A549 (cell line): ENCODE measurements at regions not wholly inside any gene's neighbourhood (a gene's known extent, or its start where the extent isn't known, plus 50 kb on each side); places are given as distances from the start of the nearest gene placed in this dataset.

Experiments used
- ATAC-seq, 2 experiments: fragments of 200-7000 bp in 1 of 2; fragments of >200 bp in 1 of 2; cut with Nextera tagmentation in 1 of 2; cut with Tn5 transposase in 1 of 2; 3 replicates each; pipeline versions ENCODE4 v1.8.0 to v1.9.1; 2018 to 2020; ENCODE audit warnings: mild to moderate bottlenecking in 1 of 2, moderate library complexity in 1 of 2
- CTCF ChIA-PET: fragments of 300-600 bp; sonication (Branson Sonifier 250); formaldehyde crosslinking; extraction: SDS; loops from one replicate; lab custom pipeline; 2021; ENCODE audit warnings: antibody characterized with exemption, inconsistent platforms; lab: Yijun Ruan, JAX
- POLR2A ChIA-PET: fragments of 350-600 bp; formaldehyde crosslinking; extraction: SDS; loops from one replicate; lab custom pipeline; 2021; ENCODE audit warnings: antibody characterized with exemption, inconsistent platforms; lab: Yijun Ruan, JAX
- DNase-seq, 2 experiments: peaks; one replicate each; pipeline versions ENCODE4 v3.0.0 to v3.0.0-alpha.2; 2011 to 2016; ENCODE audit warnings: low read depth in 1 of 2, low spot score in 1 of 2
- FAIRE-seq: peaks from 2 replicates; lab custom pipeline; 2011; peaks lifted over from hg19 to GRCh38; lab: Jason Lieb, UNC
- H3K27ac ChIP-seq, 2 experiments: fragments of >200 bp; sonication (Bioruptor Twin); formaldehyde crosslinking; 3 replicates each; pipeline ENCODE4 v1.5.1; 2016 to 2017
- H3K4me1 ChIP-seq: fragments of >200 bp; sonication (Bioruptor Twin); formaldehyde crosslinking; 3 replicates; pipeline ENCODE4 v1.6.1; 2016
- H3K4me2 ChIP-seq: fragments of >200 bp; sonication (Bioruptor Twin); formaldehyde crosslinking; 3 replicates; pipeline ENCODE4 v1.6.1; 2016
- H3K4me3 ChIP-seq: fragments of >200 bp; sonication (Bioruptor Twin); formaldehyde crosslinking; 3 replicates; pipeline ENCODE4 v1.5.1; 2016
- H3K9me3 ChIP-seq: fragments of >200 bp; sonication (Bioruptor Twin); formaldehyde crosslinking; 3 replicates; pipeline ENCODE4 v1.6.1; 2016
- BCL3 ChIP-seq: fragments of >200 bp; sonication (Bioruptor Twin); formaldehyde crosslinking; IDR thresholded peaks from 3 replicates; pipeline ENCODE4 v1.6.1; 2016
- CHD2 ChIP-seq: fragments of 150-350 bp; IDR thresholded peaks from 2 replicates; pipeline ENCODE4 v1.6.1; 2014; ENCODE audit warnings: low read length; ENCODE audit not compliant: partially characterized antibody
- EP300 ChIP-seq, 2 experiments: fragments of >200 bp; sonication (Bioruptor Twin); formaldehyde crosslinking; IDR thresholded peaks; 2 replicates in 1 of 2; 3 replicates in 1 of 2; pipeline ENCODE4 v1.6.1; 2016 to 2017
- FOSL2 ChIP-seq, 2 experiments: fragments of 450-650 bp in 1 of 2; fragments of >200 bp in 1 of 2; sonication (Bioruptor Twin) in 1 of 2; formaldehyde crosslinking; IDR thresholded peaks; 2 replicates each; pipeline versions ENCODE4 v1.5.0 to v1.6.1; 2016 to 2020; ENCODE audit warnings: mild to moderate bottlenecking in 1 of 2, moderate library complexity in 1 of 2
- FOXS1 ChIP-seq: fragments of 250-450 bp; sonication (Bioruptor Pico); IDR thresholded peaks from 2 replicates; pipeline ENCODE4 v1.5.0; 2020; ENCODE audit warnings: mild to moderate bottlenecking, moderate library complexity
- HOXA7 ChIP-seq: fragments of 250-450 bp; sonication (Bioruptor Pico); IDR thresholded peaks from 2 replicates; pipeline ENCODE4 v1.5.0; 2020; ENCODE audit warnings: mild to moderate bottlenecking, moderate library complexity
- HOXB13 ChIP-seq: fragments of 250-450 bp; sonication (Bioruptor Pico); IDR thresholded peaks from 2 replicates; pipeline ENCODE4 v1.5.0; 2020; ENCODE audit warnings: low read depth, mild to moderate bottlenecking, moderate library complexity
- JUN ChIP-seq, 2 experiments: fragments of >200 bp; sonication (Bioruptor Twin); formaldehyde crosslinking; IDR thresholded peaks; 2 replicates in 1 of 2; 3 replicates in 1 of 2; pipeline ENCODE4 v1.6.1; 2016 to 2017
- MAFK ChIP-seq: fragments of 450-650 bp; IDR thresholded peaks from 2 replicates; pipeline ENCODE4 v1.6.1; 2014; ENCODE audit not compliant: partially characterized antibody
- MAX ChIP-seq: IDR thresholded peaks from 2 replicates; pipeline ENCODE4 v1.6.1; 2012
- MAZ ChIP-seq: fragments of 150-350 bp; IDR thresholded peaks from 2 replicates; pipeline ENCODE4 v1.6.1; 2014; ENCODE audit warnings: antibody characterized with exemption, low read depth, low read length, borderline replicate concordance
- MYC ChIP-seq: IDR thresholded peaks from 2 replicates; pipeline ENCODE4 v1.6.1; 2012; ENCODE audit warnings: mild to moderate bottlenecking, inconsistent platforms, low read length, improper control_type of control experiment, borderline replicate concordance
- PBX3 ChIP-seq: IDR thresholded peaks from 2 replicates; pipeline ENCODE4 v1.6.1; 2012
- PHF8 ChIP-seq: fragments of 200-600 bp; sonication (generic); IDR thresholded peaks from 2 replicates; pipeline ENCODE4 v1.6.1; 2016; ENCODE audit warnings: low read depth, mild to moderate bottlenecking, antibody characterized with exemption, moderate library complexity, borderline replicate concordance
- POLR2AphosphoS2 ChIP-seq: conservative IDR thresholded peaks from 2 replicates; pipeline ENCODE4 v1.6.1; 2012; ENCODE audit warnings: low read length, improper control_type of control experiment, inconsistent platforms
- RAD21 ChIP-seq, 2 experiments: fragments of >200 bp in 1 of 2; sonication (Bioruptor Twin) in 1 of 2; formaldehyde crosslinking in 1 of 2; IDR thresholded peaks in 1 of 2; conservative IDR thresholded peaks in 1 of 2; 2 replicates in 1 of 2; 3 replicates in 1 of 2; pipeline ENCODE4 v1.6.1; 2012 to 2018; ENCODE audit warnings: inconsistent platforms in 1 of 2
- REST ChIP-seq: fragments of 200-600 bp; sonication (generic); IDR thresholded peaks from 2 replicates; pipeline ENCODE4 v1.6.1; 2016; ENCODE audit warnings: antibody characterized with exemption, mild to moderate bottlenecking, moderate library complexity
- RNF2 ChIP-seq: fragments of 200-600 bp; sonication (generic); IDR thresholded peaks from 2 replicates; pipeline ENCODE4 v1.6.1; 2016; ENCODE audit warnings: low read depth, mild to moderate bottlenecking, antibody characterized with exemption, moderate library complexity, borderline replicate concordance
- TFCP2L1 ChIP-seq: fragments of 250-450 bp; sonication (Bioruptor Pico); IDR thresholded peaks from 2 replicates; pipeline ENCODE4 v1.5.0; 2021; ENCODE audit warnings: mild to moderate bottlenecking
- TP53 ChIP-seq: fragments of 250-450 bp; sonication (Bioruptor Pico); IDR thresholded peaks from 2 replicates; pipeline ENCODE4 v1.5.0; 2021; ENCODE audit warnings: mild to moderate bottlenecking, moderate library complexity
- USF2 ChIP-seq: fragments of 450-650 bp; IDR thresholded peaks from 2 replicates; pipeline ENCODE4 v1.6.1; 2014; ENCODE audit warnings: antibody characterized with exemption
- ZC3H11A ChIP-seq: fragments of 450-650 bp; IDR thresholded peaks from 2 replicates; pipeline ENCODE4 v1.6.1; 2014; ENCODE audit warnings: antibody characterized with exemption, mild to moderate bottlenecking
- ZNF302 ChIP-seq: fragments of 250-450 bp; sonication (Bioruptor Pico); IDR thresholded peaks from 2 replicates; pipeline ENCODE4 v1.9.0; 2021; ENCODE audit warnings: inconsistent platforms, mild to moderate bottlenecking, moderate library complexity
- WGBS: methylation state at CpG from one replicate; pipeline ENCODE4 v1.1.6; 2017; ENCODE audit errors: missing lambda C conversion rate; 5-methylcytosine and 5-hydroxymethylcytosine counted together

- TF ChIP-seq BCL3, result no peak
- TF ChIP-seq ZNF302, result no peak
- TF ChIP-seq MAFK, result no peak
- TF ChIP-seq PBX3, result no peak
- no peak for TF ChIP-seq TFCP2L1
- no peak for TF ChIP-seq REST
- no peak for TF ChIP-seq MAX
- no peak for TF ChIP-seq USF2
- no peak for TF ChIP-seq MAZ
- no peak for TF ChIP-seq FOXS1 (CRISPR knock-in tag)
- no peak for TF ChIP-seq JUN (IDR thresholded peaks at IDR 0.05)
- TF ChIP-seq POLR2AphosphoS2, result no peak
- TF ChIP-seq HOXB13 (CRISPR knock-in tag), result no peak
- no peak for TF ChIP-seq CHD2
- ATAC-seq (no peak), FAIRE-seq (no peak), DNase-seq (no peak)
- H3K9me3 ChIP-seq, result no peaks in the 10 kb centered on the region
- peak overlapping the region in 1 of 2 experiments; percentile 56; a peak in 3 of 6 replicates for H3K27ac ChIP-seq
- WGBS, result 83% methylated on average over 1 of the region's 1 CpG
- ChIA-PET POLR2A (no interaction called here), CTCF (interaction anchor here (1.5 kb wide), 1 partner anchor 37 kb away, joined by 7 read pairs; no protein-coding TSS in a partner anchor)
- H3K4me2 ChIP-seq, result no peak overlapping the region
- H3K4me1 ChIP-seq, result peaks cover 23% of the 10 kb centered on the region
- H3K4me3 ChIP-seq, result no peak overlapping the region
These were observed 86.9 kb upstream of the TSPAN2 start for GRCh38 chr1:115176189-115176588.

GRCh38 chr1:115175596-115175995, 86.3 kb upstream of the TSPAN2 start:
- Histone ChIP-seq H3K27ac (peak overlapping the region in 1 of 2 experiments; percentile 56; a peak in 3 of 6 replicates), H3K9me3 (no peaks in the 10 kb centered on the region), H3K4me1 (peaks cover 22% of the 10 kb centered on the region), H3K4me3 (no peak overlapping the region), H3K4me2 (no peak overlapping the region)
- CTCF ChIA-PET, result interaction anchor here (1.5 kb wide), 1 partner anchor 37 kb away, joined by 7 read pairs; no protein-coding TSS in a partner anchor
- POLR2A ChIA-PET, result no interaction called here
- FAIRE-seq, result no peak
- no peak for ATAC-seq
- WGBS, result 57% methylated on average over 2 of the region's 2 CpGs
- no peak for DNase-seq
- TF ChIP-seq PHF8 (no peak), HOXA7 (CRISPR knock-in tag) (no peak), FOXS1 (CRISPR knock-in tag) (no peak), POLR2AphosphoS2 (no peak), FOSL2 (IDR thresholded peaks at IDR 0.05) (no peak), FOSL2 (CRISPR knock-in tag; IDR thresholded peaks at IDR 0.05) (no peak), MAZ (no peak), RNF2 (no peak), RAD21 (conservative IDR thresholded peaks at IDR 0.05 in 1 of 2, IDR thresholded peaks at IDR 0.05 in 1 of 2) (no peak), ZC3H11A (no peak), TP53 (CRISPR knock-in tag) (no peak), MYC (no peak), MAFK (no peak), EP300 (IDR thresholded peaks at IDR 0.05) (no peak)
